Naive thymus-derived CD8-positive, alpha-beta T cell (primary cell): ENCODE measurements at regions not wholly inside any gene's neighbourhood (a gene's known extent, or its start where the extent isn't known, plus 50 kb on each side); places are given as distances from the start of the nearest gene placed in this dataset.
A peak's percentile ranks its signal among the peaks of the same experiment; 100 is the strongest.

Source experiments
- ATAC-seq, 2 donors: fragments of 150-1000 bp; cut with Tn5 transposase in 1 of 2; sonication (Bioruptor Pico), chemical (Tn5 transposase) in 1 of 2; 1 replicate in 1 of 2; 2 replicates in 1 of 2; pipeline ENCODE4 v1.10.0; 2021; ENCODE audit warnings: mild to moderate bottlenecking in 2 of 2, moderate library complexity in 2 of 2
- POLR2A ChIA-PET: fragments of 350-600 bp; sonication (Branson Sonifier 250); formaldehyde crosslinking; loops from one replicate; lab custom pipeline; 2021; ENCODE audit warnings: antibody characterized with exemption; lab: Charles Lee
- DNase-seq, 10 donors: peaks; one replicate each; pipeline versions ENCODE4 v3.0.0 to v3.0.0-alpha.2; 2020 to 2022
- H3K27ac Mint-ChIP-seq, 10 donors: one replicate each; pipeline ENCODE4 v1.8.0; 2020 to 2022; ENCODE audit warnings: mild to moderate bottlenecking in 10 of 10, mixed read lengths in 10 of 10, moderate library complexity in 4 of 10, inconsistent platforms in 1 of 10
- H3K27me3 Mint-ChIP-seq, 5 donors: one replicate each; pipeline ENCODE4 v1.8.0; 2021 to 2022; ENCODE audit warnings: mixed read lengths in 5 of 5
- H3K36me3 Mint-ChIP-seq, 3 donors: one replicate each; pipeline ENCODE4 v1.8.0; 2020 to 2022; ENCODE audit warnings: mixed read lengths in 3 of 3, mild to moderate bottlenecking in 2 of 3, inconsistent platforms in 1 of 3
- H3K4me1 Mint-ChIP-seq, 4 donors: one replicate each; pipeline ENCODE4 v1.8.0; 2021 to 2022; ENCODE audit warnings: mixed read lengths in 4 of 4
- H3K4me3 Mint-ChIP-seq, 10 donors: one replicate each; pipeline ENCODE4 v1.8.0; 2020 to 2022; ENCODE audit warnings: mild to moderate bottlenecking in 10 of 10, mixed read lengths in 10 of 10, moderate library complexity in 6 of 10, inconsistent platforms in 1 of 10
- H3K9me3 Mint-ChIP-seq, 9 donors: one replicate each; pipeline ENCODE4 v1.8.0; 2020 to 2022; ENCODE audit warnings: mixed read lengths in 9 of 9, mild to moderate bottlenecking in 3 of 9, inconsistent platforms in 1 of 9, moderate library complexity in 1 of 9

GRCh38 chr2:217289907-217290280 lies 430.0 kb upstream of the TNP1 start:
- Mint-ChIP-seq H3K4me3 (no peak overlapping the region), H3K36me3 (peaks cover 0 to 13% (median 0%) of the 10 kb centered on the region in 3 donors), H3K4me1 (no peaks in the 10 kb centered on the region), H3K9me3 (peaks cover 0 to 3% (median 0%) of the 10 kb centered on the region in 9 donors), H3K27me3 (peaks cover 0 to 4% (median 0%) of the 10 kb centered on the region in 5 donors), H3K27ac (no peak overlapping the region)
- DNase-seq (no peak), ATAC-seq (no peak)
- POLR2A ChIA-PET = no interaction called here

- Mint-ChIP-seq H3K4me1 (no peaks in the 10 kb centered on the region), H3K36me3 (peaks cover 0 to 13% (median 0%) of the 10 kb centered on the region in 3 donors), H3K9me3 (peaks cover 0 to 3% (median 0%) of the 10 kb centered on the region in 9 donors), H3K27me3 (peaks cover 0 to 4% (median 0%) of the 10 kb centered on the region in 5 donors), H3K4me3 (no peak overlapping the region), H3K27ac (no peak overlapping the region)
- ATAC-seq = no peak
- POLR2A ChIA-PET = no interaction called here
- no peak for DNase-seq
Measured at GRCh38 chr2:217289177-217289906, 429.5 kb upstream of the TNP1 start.

GRCh38 chr2:217288472-217289063 lies 428.7 kb upstream of the TNP1 start:
- Mint-ChIP-seq H3K27ac (no peak overlapping the region), H3K36me3 (peaks cover 0 to 13% (median 0%) of the 10 kb centered on the region in 3 donors), H3K9me3 (peaks cover 0 to 3% (median 0%) of the 10 kb centered on the region in 9 donors), H3K4me3 (no peak overlapping the region), H3K27me3 (peaks cover 0 to 5% (median 0%) of the 10 kb centered on the region in 5 donors), H3K4me1 (no peaks in the 10 kb centered on the region)
- POLR2A ChIA-PET = no interaction called here
- ATAC-seq (no peak), DNase-seq (no peak)

- Mint-ChIP-seq H3K9me3 (peaks cover 0 to 3% (median 0%) of the 10 kb centered on the region in 9 donors), H3K4me3 (no peak overlapping the region), H3K36me3 (peaks cover 0 to 10% (median 0%) of the 10 kb centered on the region in 3 donors), H3K27ac (no peak overlapping the region), H3K4me1 (no peaks in the 10 kb centered on the region), H3K27me3 (peaks cover 0 to 4% (median 0%) of the 10 kb centered on the region in 5 donors)
- POLR2A ChIA-PET = no interaction called here
- no peak for ATAC-seq
- no peak for DNase-seq
Measured at GRCh38 chr2:217286833-217287232, 427.0 kb upstream of the TNP1 start.

- H3K9me3 Mint-ChIP-seq = peaks cover 0 to 3% (median 0%) of the 10 kb centered on the region in 9 donors
- H3K4me3 Mint-ChIP-seq = no peak overlapping the region
- peaks cover 0 to 4% (median 0%) of the 10 kb centered on the region in 5 donors for H3K27me3 Mint-ChIP-seq
- ATAC-seq (no peak), DNase-seq (no peak)
- POLR2A ChIA-PET = no interaction called here
- H3K36me3 Mint-ChIP-seq = peaks cover 0 to 5% (median 0%) of the 10 kb centered on the region in 3 donors
- H3K4me1 Mint-ChIP-seq = no peaks in the 10 kb centered on the region
- no peak overlapping the region for H3K27ac Mint-ChIP-seq
Measured at GRCh38 chr2:217285926-217286325, 426.1 kb upstream of the TNP1 start.

- Mint-ChIP-seq H3K4me3 (no peak overlapping the region), H3K36me3 (peaks cover 0 to 2% (median 0%) of the 10 kb centered on the region in 3 donors), H3K9me3 (peaks cover 0 to 4% (median 0%) of the 10 kb centered on the region in 9 donors), H3K27ac (no peak overlapping the region), H3K4me1 (no peaks in the 10 kb centered on the region), H3K27me3 (peaks cover 0 to 4% (median 0%) of the 10 kb centered on the region in 5 donors)
- DNase-seq (no peak), ATAC-seq (no peak)
- POLR2A ChIA-PET = no interaction called here
Measured at GRCh38 chr2:217283460-217283859, 423.6 kb upstream of the TNP1 start.

- Mint-ChIP-seq H3K27ac (no peak overlapping the region), H3K27me3 (peaks cover 0 to 7% (median 0%) of the 10 kb centered on the region in 5 donors), H3K4me3 (no peak overlapping the region), H3K36me3 (peaks cover 0 to 2% (median 0%) of the 10 kb centered on the region in 3 donors), H3K4me1 (no peaks in the 10 kb centered on the region), H3K9me3 (peaks cover 0 to 3% (median 0%) of the 10 kb centered on the region in 9 donors)
- POLR2A ChIA-PET = no interaction called here
- no peak for DNase-seq
- ATAC-seq = no peak
Measured at GRCh38 chr2:217282531-217282930, 422.7 kb upstream of the TNP1 start.

- no peak overlapping the region for H3K4me3 Mint-ChIP-seq
- DNase-seq = no peak
- H3K4me1 Mint-ChIP-seq = no peaks in the 10 kb centered on the region
- H3K27me3 Mint-ChIP-seq = peaks cover 0 to 11% (median 0%) of the 10 kb centered on the region in 5 donors
- no peak for ATAC-seq
- H3K9me3 Mint-ChIP-seq = peaks cover 0 to 1% (median 0%) of the 10 kb centered on the region in 9 donors
- POLR2A ChIA-PET = no interaction called here
- H3K36me3 Mint-ChIP-seq = no peaks in the 10 kb centered on the region
- H3K27ac Mint-ChIP-seq = no peak overlapping the region
Measured at GRCh38 chr2:217279556-217279955, 419.7 kb upstream of the TNP1 start.

- peaks cover 0 to 1% (median 0%) of the 10 kb centered on the region in 9 donors for H3K9me3 Mint-ChIP-seq
- POLR2A ChIA-PET = no interaction called here
- no peak for ATAC-seq
- H3K36me3 Mint-ChIP-seq = no peaks in the 10 kb centered on the region
- peaks cover 0 to 11% (median 0%) of the 10 kb centered on the region in 5 donors for H3K27me3 Mint-ChIP-seq
- peak overlapping the region in 1 of 10 donors; percentile 1 for H3K27ac Mint-ChIP-seq
- DNase-seq = no peak
- H3K4me3 Mint-ChIP-seq = no peak overlapping the region
- H3K4me1 Mint-ChIP-seq = no peaks in the 10 kb centered on the region
Measured at GRCh38 chr2:217279140-217279539, 419.3 kb upstream of the TNP1 start.

GRCh38 chr2:217277646-217278398 lies 418.0 kb upstream of the TNP1 start:
- peaks cover 0 to 9% (median 1%) of the 10 kb centered on the region in 5 donors for H3K27me3 Mint-ChIP-seq
- POLR2A ChIA-PET = no interaction called here
- ATAC-seq (no peak), DNase-seq (no peak)
- no peaks in the 10 kb centered on the region for H3K36me3 Mint-ChIP-seq
- H3K4me3 Mint-ChIP-seq = no peak overlapping the region
- H3K4me1 Mint-ChIP-seq = no peaks in the 10 kb centered on the region
- H3K27ac Mint-ChIP-seq = no peak overlapping the region
- peaks cover 0 to 1% (median 0%) of the 10 kb centered on the region in 9 donors for H3K9me3 Mint-ChIP-seq

GRCh38 chr2:217276433-217276832 lies 416.6 kb upstream of the TNP1 start:
- POLR2A ChIA-PET = interaction anchor here (0.6 kb wide), 1 partner anchor 9 kb away, joined by 3 read pairs; no protein-coding TSS in a partner anchor
- peaks cover 0 to 9% (median 1%) of the 10 kb centered on the region in 5 donors for H3K27me3 Mint-ChIP-seq
- H3K9me3 Mint-ChIP-seq = peaks cover 0 to 1% (median 0%) of the 10 kb centered on the region in 9 donors
- peak overlapping the region in 1 of 10 donors; percentile 54 for H3K27ac Mint-ChIP-seq
- ATAC-seq (no peak), DNase-seq (no peak)
- H3K4me1 Mint-ChIP-seq = no peaks in the 10 kb centered on the region
- H3K4me3 Mint-ChIP-seq = no peak overlapping the region
- H3K36me3 Mint-ChIP-seq = no peaks in the 10 kb centered on the region

GRCh38 chr2:217275091-217275490 lies 415.2 kb upstream of the TNP1 start:
- Mint-ChIP-seq H3K27me3 (peaks cover 0 to 9% (median 1%) of the 10 kb centered on the region in 5 donors), H3K4me3 (no peak overlapping the region), H3K36me3 (no peaks in the 10 kb centered on the region), H3K27ac (no peak overlapping the region), H3K4me1 (no peaks in the 10 kb centered on the region), H3K9me3 (peaks cover 0 to under 1% (median 0%) of the 10 kb centered on the region in 9 donors)
- ATAC-seq (no peak), DNase-seq (no peak)
- POLR2A ChIA-PET = no interaction called here
